Progenitor cell of endocrine pancreas (in vitro differentiated cells): ENCODE measurements at regions not wholly inside any gene's neighbourhood (a gene's known extent, or its start where the extent isn't known, plus 50 kb on each side); places are given as distances from the start of the nearest gene placed in this dataset.

Experiments
- DNase-seq: peaks from one replicate; pipeline ENCODE4 v3.0.0; 2021; ENCODE audit warnings: low spot score; ENCODE audit not compliant: unreplicated experiment
- H3K27ac Mint-ChIP-seq: 2 replicates; pipeline ENCODE4 v1.8.0; 2021; ENCODE audit warnings: mild to moderate bottlenecking, moderate library complexity, mixed read lengths
- H3K27me3 Mint-ChIP-seq: 2 replicates; pipeline ENCODE4 v1.8.0; 2021; ENCODE audit warnings: mixed read lengths
- H3K36me3 Mint-ChIP-seq: 2 replicates; pipeline ENCODE4 v1.8.0; 2022; ENCODE audit warnings: mixed read lengths; ENCODE audit not compliant: insufficient read depth
- H3K4me1 Mint-ChIP-seq: 2 replicates; pipeline ENCODE4 v1.8.0; 2021; ENCODE audit warnings: low read depth, mixed read lengths
- H3K4me3 Mint-ChIP-seq: 2 replicates; pipeline ENCODE4 v1.8.0; 2021; ENCODE audit warnings: low read depth, mild to moderate bottlenecking, moderate library complexity, mixed read lengths
- H3K9me3 Mint-ChIP-seq: 2 replicates; pipeline ENCODE4 v1.8.0; 2021; ENCODE audit warnings: low read depth, mixed read lengths
- CTCF ChIP-seq: fragments of 200-600 bp; sonication (generic); IDR thresholded peaks from one replicate; pipeline ENCODE4 v1.5.0; 2021; ENCODE audit warnings: antibody characterized with exemption, mild to moderate bottlenecking; ENCODE audit not compliant: unreplicated experiment

DNA sequence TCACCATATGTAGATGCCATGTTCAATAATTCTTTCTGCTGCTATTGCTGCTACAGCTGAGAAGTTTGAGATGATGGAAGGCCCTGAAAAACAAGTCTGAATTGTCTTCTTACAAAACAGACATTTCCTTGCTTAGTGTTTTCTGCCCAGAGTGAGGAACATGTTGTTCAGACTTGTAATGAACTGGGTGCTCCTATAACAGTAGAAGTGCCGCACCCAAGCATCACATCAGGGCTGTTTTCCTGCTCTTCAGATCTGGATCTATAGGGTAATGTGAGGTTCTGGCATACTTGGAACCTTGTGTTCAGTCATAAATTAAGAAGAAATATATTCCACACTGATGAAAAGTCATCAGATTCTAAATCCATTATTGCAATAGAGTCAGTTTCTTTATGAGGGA lies 171.9 kb upstream of the DIO2 start:
- H3K27ac Mint-ChIP-seq, result no peak overlapping the region
- no peak for TF ChIP-seq CTCF

GRCh38 chr14:80381807-80382363 lies 170.6 kb upstream of the DIO2 start:
- H3K4me3 Mint-ChIP-seq, result no peak overlapping the region
- H3K4me1 Mint-ChIP-seq, result peaks cover 1% of the 10 kb centered on the region
- no peak for TF ChIP-seq CTCF

More for the DNA sequence above, 171.9 kb upstream of the DIO2 start:
- H3K27me3 Mint-ChIP-seq, result peaks cover 3% of the 10 kb centered on the region
- H3K4me1 Mint-ChIP-seq, result peaks cover 1% of the 10 kb centered on the region
- no peak overlapping the region for H3K4me3 Mint-ChIP-seq
- no peaks in the 10 kb centered on the region for H3K36me3 Mint-ChIP-seq
- no peaks in the 10 kb centered on the region for H3K9me3 Mint-ChIP-seq
- DNase-seq, result no peak

GRCh38 chr14:80379035-80379434 lies 167.7 kb upstream of the DIO2 start:
- Mint-ChIP-seq H3K4me3 (no peak overlapping the region), H3K27me3 (no peaks in the 10 kb centered on the region), H3K4me1 (no peaks in the 10 kb centered on the region), H3K36me3 (no peaks in the 10 kb centered on the region), H3K9me3 (no peaks in the 10 kb centered on the region), H3K27ac (no peak overlapping the region)
- DNase-seq, result no peak
- no peak for TF ChIP-seq CTCF

More at GRCh38 chr14:80381807-80382363, 170.6 kb upstream of the DIO2 start:
- Mint-ChIP-seq H3K27ac (no peak overlapping the region), H3K9me3 (no peaks in the 10 kb centered on the region), H3K36me3 (no peaks in the 10 kb centered on the region), H3K27me3 (no peaks in the 10 kb centered on the region)
- no peak for DNase-seq

DNA sequence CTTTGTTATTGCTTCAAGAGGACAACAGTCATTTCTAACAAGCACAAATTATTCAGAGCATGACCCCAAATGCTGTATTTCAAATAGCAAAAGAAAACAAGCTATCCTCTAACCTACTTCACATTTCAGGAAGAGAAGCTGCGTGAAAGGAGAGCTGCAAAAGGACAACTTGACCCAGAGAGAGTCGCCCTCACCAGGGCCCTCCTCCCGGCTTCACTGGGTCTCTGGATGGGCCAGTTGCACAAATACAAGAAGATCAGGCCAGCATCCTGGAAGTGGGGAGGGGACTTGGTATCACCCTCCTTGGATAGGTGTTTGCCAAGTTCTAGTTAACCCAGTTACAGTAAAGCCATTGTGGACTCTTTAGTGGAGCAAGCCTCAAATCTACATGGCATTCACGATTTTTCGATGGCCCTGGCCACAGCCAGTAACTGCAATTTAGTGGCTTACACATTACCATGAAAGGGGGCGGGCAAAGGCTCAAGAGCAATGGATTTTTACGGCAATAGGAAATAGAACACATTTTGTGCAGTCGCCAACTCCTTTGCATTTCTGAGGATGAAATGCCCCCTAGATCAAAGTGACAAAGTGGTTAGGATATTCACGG lies 166.9 kb upstream of the DIO2 start:
- TF ChIP-seq CTCF, result no peak
- no peak overlapping the region for H3K4me3 Mint-ChIP-seq
- no peaks in the 10 kb centered on the region for H3K9me3 Mint-ChIP-seq
- no peak overlapping the region for H3K27ac Mint-ChIP-seq
- peaks cover 4% of the 10 kb centered on the region for H3K27me3 Mint-ChIP-seq
- DNase-seq, result no peak
- H3K4me1 Mint-ChIP-seq, result no peaks in the 10 kb centered on the region
- H3K36me3 Mint-ChIP-seq, result no peaks in the 10 kb centered on the region

DNA sequence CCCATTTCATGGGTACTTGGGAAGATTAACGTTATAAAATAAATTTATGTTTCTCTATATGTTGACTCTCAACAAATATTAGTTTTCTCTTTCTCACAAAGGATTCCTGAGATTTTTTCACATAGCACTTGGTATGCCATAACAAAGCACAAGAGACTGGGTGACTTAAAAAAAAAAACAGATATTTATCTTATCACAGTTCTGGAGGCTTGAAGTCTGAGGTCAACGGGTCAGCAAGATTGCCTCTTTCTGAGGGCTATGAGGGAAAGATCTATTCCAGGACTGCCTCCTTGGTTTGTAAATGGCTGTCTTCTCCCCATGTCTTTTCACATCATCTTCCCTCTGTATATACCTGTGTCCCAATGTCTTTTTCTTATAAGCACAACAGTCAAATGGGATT lies 153.5 kb upstream of the DIO2 start:
- Mint-ChIP-seq H3K27ac (no peak overlapping the region), H3K4me3 (no peak overlapping the region), H3K36me3 (no peaks in the 10 kb centered on the region), H3K9me3 (no peaks in the 10 kb centered on the region), H3K4me1 (peaks cover 6% of the 10 kb centered on the region), H3K27me3 (peaks cover 28% of the 10 kb centered on the region)
- DNase-seq, result no peak
- no peak for TF ChIP-seq CTCF
